Prostate gland (tissue), 2 donors: ENCODE measurements at regions not wholly inside any gene's neighbourhood (a gene's known extent, or its start where the extent isn't known, plus 50 kb on each side); places are given as distances from the start of the nearest gene placed in this dataset.
"Not testable (repeated sequence)": the region's sequence is repeated elsewhere in the genome, so short reads cannot be mapped to it uniquely, and the experiment has no call there.

Experiments
- DNase-seq: peaks from one replicate; pipeline ENCODE4 v3.0.0-alpha.2; 2019; ENCODE audit warnings: low spot score
- H3K27ac ChIP-seq, 2 donors: fragments of 200-600 bp; sonication (generic); 2 replicates each; pipeline ENCODE4 v1.5.1; 2017 to 2019
- H3K27me3 ChIP-seq: fragments of 200-600 bp; sonication (generic); replicated peaks from 2 replicates; pipeline ENCODE4 v1.5.1; 2019; ENCODE audit not compliant: insufficient read depth
- H3K36me3 ChIP-seq, 2 donors: fragments of 200-600 bp; sonication (generic); 1 replicate in 1 of 2; 2 replicates in 1 of 2; pipeline versions ENCODE4 v1.5.1 to v1.8.1; 2017 to 2019
- H3K4me1 ChIP-seq: fragments of 200-600 bp; sonication (generic); replicated peaks from 2 replicates; pipeline ENCODE4 v1.5.1; 2019
- H3K4me3 ChIP-seq, 2 donors: fragments of 200-600 bp; sonication (generic); 2 replicates each; pipeline ENCODE4 v1.5.1; 2017 to 2019
- H3K9me3 ChIP-seq: fragments of 200-600 bp; sonication (generic); 2 replicates; pipeline ENCODE4 v1.5.1; 2017
- CTCF ChIP-seq, 4 experiments: fragments of 200-600 bp in 2 of 4; fragments of 450-650 bp in 2 of 4; sonication (generic) in 2 of 4; IDR thresholded peaks; 1 replicate in 3 of 4; 2 replicates in 1 of 4; pipeline ENCODE4 v1.5.1; 2016 to 2019; ENCODE audit warnings: antibody characterized with exemption in 4 of 4, mild to moderate bottlenecking in 2 of 4, moderate library complexity in 2 of 4
- POLR2A ChIP-seq: fragments of 450-650 bp; IDR thresholded peaks from one replicate; pipeline ENCODE4 v1.6.1; 2016; ENCODE audit warnings: antibody characterized with exemption, mild to moderate bottlenecking
- POLR2AphosphoS5 ChIP-seq: sonication (generic); formaldehyde crosslinking; IDR thresholded peaks from one replicate; pipeline ENCODE4 v1.6.1; 2017; ENCODE audit warnings: antibody characterized with exemption
- WGBS: methylation state at CpG from one replicate; pipeline ENCODE4 v1.1.5; 2018; 5-methylcytosine and 5-hydroxymethylcytosine counted together
- intact Hi-C: fragments of 100-400 bp; cut with DNase I; formaldehyde crosslinking; loops from one replicate; pipeline ENCODE4 v1.14.2; 2022

GRCh38 chr1:224543453-224543852 is 72.7 kb upstream of the CNIH3 start:
- TF ChIP-seq CTCF (IDR thresholded peaks at IDR 0.05) (no peak), POLR2A (no peak), POLR2AphosphoS5 (no peak)
- Histone ChIP-seq H3K4me3 (no peak overlapping the region), H3K36me3 (no peaks in the 10 kb centered on the region), H3K4me1 (no peaks in the 10 kb centered on the region), H3K9me3 (no peaks in the 10 kb centered on the region), H3K27me3 (no peaks in the 10 kb centered on the region), H3K27ac (no peak overlapping the region)
- no peak for DNase-seq
- intact Hi-C loops, result no loop called here
- WGBS, result 97% methylated on average over 1 of the region's 1 CpG

GRCh38 chr1:224544346-224545110 is 71.6 kb upstream of the CNIH3 start:
- Histone ChIP-seq H3K9me3 (no peaks in the 10 kb centered on the region), H3K36me3 (no peaks in the 10 kb centered on the region), H3K27me3 (no peaks in the 10 kb centered on the region), H3K4me1 (no peaks in the 10 kb centered on the region), H3K27ac (no peak overlapping the region), H3K4me3 (no peak overlapping the region)
- TF ChIP-seq POLR2AphosphoS5 (no peak), POLR2A (no peak), CTCF (IDR thresholded peaks at IDR 0.05) (no peak)
- no peak for DNase-seq
- intact Hi-C loops, result no loop called here
- WGBS, result 96% methylated on average over 6 of the region's 6 CpGs

- DNase-seq, result no peak
- Histone ChIP-seq H3K4me3 (no peak overlapping the region), H3K4me1 (no peaks in the 10 kb centered on the region), H3K27ac (no peak overlapping the region), H3K27me3 (no peaks in the 10 kb centered on the region), H3K36me3 (no peaks in the 10 kb centered on the region), H3K9me3 (no peaks in the 10 kb centered on the region)
- TF ChIP-seq POLR2A (no peak), POLR2AphosphoS5 (no peak), CTCF (IDR thresholded peaks at IDR 0.05) (no peak)
- intact Hi-C loops, result no loop called here
- WGBS, result 73% methylated on average over 4 of the region's 4 CpGs
These were observed 70.5 kb upstream of the CNIH3 start for GRCh38 chr1:224545571-224545970.

- 92% methylated on average over 4 of the region's 4 CpGs for whole genome bisulfite sequencing
- H3K4me3 ChIP-seq, result no peak overlapping the region
- no peak for DNase-seq
- intact Hi-C loops, result no loop called here
- H3K27ac ChIP-seq, result no peak overlapping the region
- TF ChIP-seq POLR2A, result no peak
- no peak for TF ChIP-seq CTCF (IDR thresholded peaks at IDR 0.05)
- TF ChIP-seq POLR2AphosphoS5, result no peak
- H3K9me3 ChIP-seq, result no peaks in the 10 kb centered on the region
- no peaks in the 10 kb centered on the region for H3K36me3 ChIP-seq
- no peaks in the 10 kb centered on the region for H3K27me3 ChIP-seq
- H3K4me1 ChIP-seq, result no peaks in the 10 kb centered on the region
These were observed 67.4 kb upstream of the CNIH3 start for GRCh38 chr1:224548676-224549075.

- DNase-seq, H3K9me3 ChIP-seq, intact Hi-C loops, H3K4me1 ChIP-seq, H3K4me3 ChIP-seq, H3K27me3 ChIP-seq, H3K36me3 ChIP-seq, H3K27ac ChIP-seq: not testable (repeated sequence)
- WGBS, result 96% methylated on average over 4 of the region's 4 CpGs
These were observed 64.9 kb upstream of the CNIH3 start for GRCh38 chr1:224551189-224551588.
